MM.1S (cell line): ENCODE measurements at regions not wholly inside any gene's neighbourhood (a gene's known extent, or its start where the extent isn't known, plus 50 kb on each side); places are given as distances from the start of the nearest gene placed in this dataset.

Experiments
- DNase-seq: peaks from one replicate; pipeline ENCODE4 v3.0.0-alpha.2; 2015
- H2AFZ ChIP-seq: fragments of 300-600 bp; sonication (generic); 2 replicates; pipeline ENCODE4 v1.6.0; 2016; ENCODE audit warnings: antibody characterized with exemption, low read length
- H3F3A ChIP-seq: fragments of 300-600 bp; sonication (generic); 2 replicates; pipeline ENCODE4 v1.6.1; 2016; ENCODE audit warnings: mild to moderate bottlenecking, antibody characterized with exemption, low read length, moderate library complexity, mixed read lengths; ENCODE audit not compliant: insufficient read depth
- H3K27ac ChIP-seq: fragments of 300-600 bp; sonication (generic); 2 replicates; pipeline ENCODE4 v1.5.1; 2016; ENCODE audit warnings: mild to moderate bottlenecking, low read length
- H3K27me3 ChIP-seq: fragments of 300-600 bp; sonication (generic); replicated peaks from 2 replicates; pipeline ENCODE4 v1.6.0; 2016; ENCODE audit warnings: low read length; ENCODE audit not compliant: insufficient read depth
- H3K36me3 ChIP-seq: fragments of 300-600 bp; sonication (generic); replicated peaks from 2 replicates; pipeline ENCODE4 v1.6.1; 2016; ENCODE audit warnings: mild to moderate bottlenecking, low read length, mixed read lengths; ENCODE audit not compliant: insufficient read depth
- H3K4me1 ChIP-seq: fragments of 300-600 bp; sonication (generic); 2 replicates; pipeline ENCODE4 v1.6.1; 2016; ENCODE audit warnings: low read length, mixed read lengths
- H3K4me2 ChIP-seq: fragments of 300-600 bp; sonication (generic); 2 replicates; pipeline ENCODE4 v1.6.0; 2016; ENCODE audit warnings: low read depth, low read length
- H3K4me3 ChIP-seq: fragments of 300-600 bp; sonication (generic); 2 replicates; pipeline ENCODE4 v1.5.1; 2016; ENCODE audit warnings: low read length, mixed read lengths
- H3K79me2 ChIP-seq: fragments of 300-600 bp; sonication (generic); 2 replicates; pipeline ENCODE4 v1.6.1; 2016; ENCODE audit warnings: mixed run types, low read length, mixed read lengths
- H3K9ac ChIP-seq: fragments of 300-600 bp; sonication (generic); 2 replicates; pipeline ENCODE4 v1.6.1; 2016; ENCODE audit warnings: low read length, mixed read lengths
- H3K9me2 ChIP-seq: fragments of 300-600 bp; sonication (generic); replicated peaks from 2 replicates; pipeline ENCODE4 v1.6.1; 2016; ENCODE audit warnings: mild to moderate bottlenecking, low read length, mixed read lengths; ENCODE audit not compliant: insufficient read depth
- H3K9me3 ChIP-seq: fragments of 300-600 bp; sonication (generic); replicated peaks from 2 replicates; pipeline ENCODE4 v1.6.1; 2016; ENCODE audit warnings: mild to moderate bottlenecking, low read length, mixed read lengths; ENCODE audit not compliant: insufficient read depth
- H4K20me1 ChIP-seq: fragments of 300-600 bp; sonication (generic); 2 replicates; pipeline ENCODE4 v1.6.1; 2016; ENCODE audit warnings: mild to moderate bottlenecking, low read length, moderate library complexity, mixed read lengths; ENCODE audit not compliant: insufficient read depth
- CTCF ChIP-seq: fragments of 300-600 bp; sonication (generic); IDR thresholded peaks from 2 replicates; pipeline ENCODE4 v1.5.1; 2016; ENCODE audit warnings: antibody characterized with exemption, low read length, mixed read lengths
- EZH2 ChIP-seq: fragments of 300-600 bp; sonication (generic); optimal IDR thresholded peaks from 2 replicates; pipeline ENCODE3; 2017; ENCODE audit warnings: low read depth, mild to moderate bottlenecking, antibody characterized with exemption, low read length, mixed read lengths
- EZH2phosphoT487 ChIP-seq: fragments of 300-600 bp; sonication (generic); IDR thresholded peaks from 2 replicates; pipeline ENCODE4 v1.6.1; 2018; ENCODE audit warnings: antibody characterized with exemption, low read length

- Histone ChIP-seq H3K4me3 (no peak overlapping the region), H3K9me2 (no peaks in the 10 kb centered on the region), H3K9ac (no peak overlapping the region), H3K27ac (no peak overlapping the region), H2AFZ (no peak overlapping the region), H3K79me2 (no peaks in the 10 kb centered on the region), H4K20me1 (no peaks in the 10 kb centered on the region), H3K9me3 (no peaks in the 10 kb centered on the region), H3K36me3 (no peaks in the 10 kb centered on the region), H3K4me2 (no peak overlapping the region), H3K27me3 (no peaks in the 10 kb centered on the region), H3K4me1 (no peaks in the 10 kb centered on the region), H3F3A (no peaks in the 10 kb centered on the region)
- DNase-seq: no peak
- TF ChIP-seq EZH2 (no peak), CTCF (no peak), EZH2phosphoT487 (no peak)
These were observed 246.4 kb downstream of the GATA3 start for GRCh38 chr10:8300925-8301324.

- Histone ChIP-seq H3K36me3 (no peaks in the 10 kb centered on the region), H3K9ac (no peak overlapping the region)
- DNase-seq: no peak
These were observed 246.8 kb downstream of the GATA3 start for GRCh38 chr10:8301333-8301732.

GRCh38 chr10:8301831-8302230, 247.3 kb downstream of the GATA3 start:
- no peaks in the 10 kb centered on the region for H3F3A ChIP-seq
- H3K79me2 ChIP-seq: no peaks in the 10 kb centered on the region
- no peak for DNase-seq
- H3K27ac ChIP-seq: no peak overlapping the region
- no peak overlapping the region for H2AFZ ChIP-seq
- H3K9me2 ChIP-seq: no peaks in the 10 kb centered on the region
- H3K9me3 ChIP-seq: no peaks in the 10 kb centered on the region
- no peak overlapping the region for H3K9ac ChIP-seq
- H3K4me2 ChIP-seq: no peak overlapping the region
- H3K27me3 ChIP-seq: no peaks in the 10 kb centered on the region
- H3K36me3 ChIP-seq: no peaks in the 10 kb centered on the region
- no peaks in the 10 kb centered on the region for H3K4me1 ChIP-seq
- H4K20me1 ChIP-seq: no peaks in the 10 kb centered on the region
- H3K4me3 ChIP-seq: no peak overlapping the region
- TF ChIP-seq EZH2phosphoT487 (no peak), CTCF (no peak), EZH2 (no peak)

More at GRCh38 chr10:8301333-8301732, 246.8 kb downstream of the GATA3 start:
- Histone ChIP-seq H3K4me3 (no peak overlapping the region), H2AFZ (no peak overlapping the region), H3F3A (no peaks in the 10 kb centered on the region), H3K9me2 (no peaks in the 10 kb centered on the region), H3K79me2 (no peaks in the 10 kb centered on the region), H4K20me1 (no peaks in the 10 kb centered on the region), H3K9me3 (no peaks in the 10 kb centered on the region), H3K27ac (no peak overlapping the region), H3K27me3 (no peaks in the 10 kb centered on the region), H3K4me2 (no peak overlapping the region), H3K4me1 (no peaks in the 10 kb centered on the region)
- TF ChIP-seq CTCF: no peak
- TF ChIP-seq EZH2: no peak
- TF ChIP-seq EZH2phosphoT487: no peak
